Liver (tissue), 8 donors: ENCODE measurements at regions not wholly inside any gene's neighbourhood (a gene's known extent, or its start where the extent isn't known, plus 50 kb on each side); places are given as distances from the start of the nearest gene placed in this dataset.

Source experiments
- DNase-seq: peaks from one replicate; pipeline ENCODE4 v3.0.0-alpha.2; 2017; ENCODE audit warnings: low spot score
- H3K27ac ChIP-seq, 2 donors: one replicate each; pipeline ENCODE4 v1.7.0; 2013; ENCODE audit warnings: inconsistent platforms in 2 of 2, low read length in 2 of 2, control low read depth in 1 of 2, low read depth in 1 of 2, mild to moderate bottlenecking in 1 of 2
- H3K27me3 ChIP-seq, 4 donors: one replicate each; pipeline versions ENCODE4 v1.6.1 to v1.7.0; 2013; ENCODE audit warnings: low read length in 3 of 4, inconsistent platforms in 1 of 4, mild to moderate bottlenecking in 1 of 4, moderate library complexity in 1 of 4; ENCODE audit not compliant: control insufficient read depth in 4 of 4, insufficient read depth in 4 of 4
- H3K36me3 ChIP-seq, 4 donors: one replicate each; pipeline versions ENCODE4 v1.6.1 to v1.7.0; 2013; ENCODE audit warnings: low read length in 3 of 4, mild to moderate bottlenecking in 3 of 4, low read depth in 1 of 4, moderate library complexity in 1 of 4; ENCODE audit not compliant: control insufficient read depth in 4 of 4, insufficient read depth in 3 of 4
- H3K4me1 ChIP-seq, 4 donors: one replicate each; pipeline versions ENCODE4 v1.6.1 to v1.7.0; 2013; ENCODE audit warnings: low read length in 3 of 4, mild to moderate bottlenecking in 3 of 4, moderate library complexity in 1 of 4; ENCODE audit not compliant: control insufficient read depth in 4 of 4, insufficient read depth in 4 of 4
- H3K4me3 ChIP-seq, 3 donors: one replicate each; pipeline versions ENCODE4 v1.6.1 to v1.7.0; 2013; ENCODE audit warnings: low read length in 3 of 3, control low read depth in 1 of 3, low read depth in 1 of 3, mild to moderate bottlenecking in 1 of 3
- H3K9ac ChIP-seq, 2 donors: one replicate each; pipeline ENCODE4 v1.7.0; 2013; ENCODE audit warnings: low read length in 2 of 2, mild to moderate bottlenecking in 2 of 2, moderate library complexity in 2 of 2, control low read depth in 1 of 2, low read depth in 1 of 2
- H3K9me3 ChIP-seq, 4 donors: one replicate each; pipeline versions ENCODE4 v1.6.1 to v1.7.0; 2013; ENCODE audit warnings: low read length in 3 of 4; ENCODE audit not compliant: control insufficient read depth in 4 of 4
- ATF3 ChIP-seq: IDR thresholded peaks from 2 replicates; pipeline ENCODE4 v1.6.1; 2016; ENCODE audit warnings: antibody characterized with exemption
- CTCF ChIP-seq: fragments of 150-350 bp; IDR thresholded peaks from 2 replicates; pipeline ENCODE4 v1.5.1; 2017; ENCODE audit warnings: improper control_type of control experiment, low read depth, low read length; ENCODE audit not compliant: missing input control
- EGR1 ChIP-seq, 2 donors: IDR thresholded peaks; 2 replicates each; pipeline ENCODE4 v1.6.1; 2016 to 2018; ENCODE audit warnings: antibody characterized with exemption in 2 of 2, low read depth in 2 of 2
- FOXA1 ChIP-seq: IDR thresholded peaks from 2 replicates; pipeline ENCODE4 v1.6.1; 2016; ENCODE audit warnings: antibody characterized with exemption
- FOXA2 ChIP-seq: IDR thresholded peaks from 2 replicates; pipeline ENCODE4 v1.6.1; 2016; ENCODE audit warnings: antibody characterized with exemption
- GABPA ChIP-seq, 2 donors: IDR thresholded peaks in 1 of 2; conservative IDR thresholded peaks in 1 of 2; 2 replicates each; pipeline ENCODE4 v1.6.1; 2016; ENCODE audit warnings: antibody characterized with exemption in 2 of 2, mild to moderate bottlenecking in 1 of 2, moderate library complexity in 1 of 2
- HNF4A ChIP-seq, 2 donors: conservative IDR thresholded peaks; 2 replicates each; pipeline ENCODE4 v1.6.1; 2016; ENCODE audit warnings: antibody characterized with exemption in 2 of 2, mild to moderate bottlenecking in 2 of 2
- HNF4G ChIP-seq: IDR thresholded peaks from 2 replicates; pipeline ENCODE4 v1.6.1; 2016; ENCODE audit warnings: antibody characterized with exemption
- MAX ChIP-seq: IDR thresholded peaks from 2 replicates; pipeline ENCODE4 v1.6.1; 2016; ENCODE audit warnings: antibody characterized with exemption
- NR2F2 ChIP-seq: IDR thresholded peaks from 2 replicates; pipeline ENCODE4 v1.6.1; 2016; ENCODE audit warnings: antibody characterized with exemption
- REST ChIP-seq: IDR thresholded peaks from 2 replicates; pipeline ENCODE4 v1.6.1; 2016; ENCODE audit warnings: antibody characterized with exemption, mild to moderate bottlenecking
- RXRA ChIP-seq, 2 donors: IDR thresholded peaks; 2 replicates each; pipeline ENCODE4 v1.6.1; 2017 to 2018; ENCODE audit warnings: antibody characterized with exemption in 2 of 2, mild to moderate bottlenecking in 1 of 2
- SP1 ChIP-seq: IDR thresholded peaks from 2 replicates; pipeline ENCODE4 v1.6.1; 2018; ENCODE audit warnings: antibody characterized with exemption, mild to moderate bottlenecking
- TAF1 ChIP-seq: conservative IDR thresholded peaks from 2 replicates; pipeline ENCODE4 v1.6.1; 2016; ENCODE audit warnings: antibody characterized with exemption, mild to moderate bottlenecking
- YY1 ChIP-seq: IDR thresholded peaks from 2 replicates; pipeline ENCODE4 v1.6.1; 2016; ENCODE audit warnings: antibody characterized with exemption, mild to moderate bottlenecking
- ZBTB33 ChIP-seq: IDR thresholded peaks from 2 replicates; pipeline ENCODE4 v1.6.1; 2016; ENCODE audit warnings: antibody characterized with exemption
- WGBS: extraction: QIAGEN DNeasy Blood & Tissue Kit; methylation state at CpG from one replicate; pipeline ENCODE4 v1.1.7; 2013; 5-methylcytosine and 5-hydroxymethylcytosine counted together
- donor health status: healthy.
- donor health status: healthy.
- donor health status: healthy.
- donor health status: healthy.
- donor health status: healthy.

- no peaks in the 10 kb centered on the region for H3K4me1 ChIP-seq
- H3K36me3 ChIP-seq: no peaks in the 10 kb centered on the region
- 81% methylated on average over 1 of the region's 1 CpG for WGBS
- no peak for DNase-seq
- no peak overlapping the region for H3K9ac ChIP-seq
- H3K27ac ChIP-seq: no peak overlapping the region
- H3K9me3 ChIP-seq: peaks cover 0 to 2% (median under 1%) of the 10 kb centered on the region in 4 donors
- H3K4me3 ChIP-seq: no peak overlapping the region
- no peak for TF ChIP-seq ZBTB33
- TF ChIP-seq HNF4G: no peak
- TF ChIP-seq FOXA2: no peak
- TF ChIP-seq MAX: no peak
- no peak for TF ChIP-seq EGR1 (IDR thresholded peaks at IDR 0.05; ENCODE audit: low read depth in 2 of 2)
- H3K27me3 ChIP-seq: no peaks in the 10 kb centered on the region
Observed at GRCh38 chr4:31917334-31917733, 1197.2 kb downstream of the PCDH7 start.

GRCh38 chr4:31918891-31919290 is 1198.7 kb downstream of the PCDH7 start:
- Histone ChIP-seq H3K4me3 (no peak overlapping the region), H3K9ac (no peak overlapping the region), H3K4me1 (no peaks in the 10 kb centered on the region), H3K36me3 (no peaks in the 10 kb centered on the region), H3K9me3 (peaks cover 0 to 2% (median under 1%) of the 10 kb centered on the region in 4 donors), H3K27ac (no peak overlapping the region), H3K27me3 (no peaks in the 10 kb centered on the region)
- no peak for TF ChIP-seq GABPA (IDR thresholded peaks at IDR 0.05 in 1 of 2, conservative IDR thresholded peaks at IDR 0.05 in 1 of 2)
- TF ChIP-seq NR2F2: no peak
- no peak for TF ChIP-seq ATF3
- TF ChIP-seq SP1: no peak
- no peak for TF ChIP-seq FOXA1
- no peak for TF ChIP-seq YY1
- no peak for TF ChIP-seq TAF1
- TF ChIP-seq RXRA (IDR thresholded peaks at IDR 0.05): no peak
- TF ChIP-seq REST: no peak
- TF ChIP-seq HNF4A (conservative IDR thresholded peaks at IDR 0.05): no peak
- no peak for TF ChIP-seq CTCF
- TF ChIP-seq MAX: no peak
- no peak for TF ChIP-seq HNF4G
- DNase-seq: no peak
- 50% methylated on average over 5 of the region's 5 CpGs for WGBS
